Spleen (tissue), 7 donors: ENCODE measurements at regions not wholly inside any gene's neighbourhood (a gene's known extent, or its start where the extent isn't known, plus 50 kb on each side); places are given as distances from the start of the nearest gene placed in this dataset.

Experiments
- CTCF ChIP-seq, 11 experiments: fragments of 200-600 bp in 7 of 11; fragments of 450-650 bp in 4 of 11; sonication (generic) in 4 of 11; IDR thresholded peaks in 8 of 11; conservative IDR thresholded peaks in 3 of 11; 1 replicate in 7 of 11; 2 replicates in 4 of 11; pipeline versions ENCODE4 v1.4.0 to v1.8.0; 2016 to 2021; ENCODE audit warnings: antibody characterized with exemption in 11 of 11, inconsistent platforms in 4 of 11, mild to moderate bottlenecking in 1 of 11
- POLR2A ChIP-seq, 3 donors: fragments of 450-650 bp; IDR thresholded peaks; one replicate each; pipeline ENCODE4 v1.5.1; 2017; ENCODE audit warnings: antibody characterized with exemption in 3 of 3, mild to moderate bottlenecking in 1 of 3
- POLR2AphosphoS5 ChIP-seq, 3 donors: sonication (generic); formaldehyde crosslinking; IDR thresholded peaks; one replicate each; pipeline ENCODE4 v1.5.1; 2017; ENCODE audit warnings: antibody characterized with exemption in 3 of 3
- donor health status: DM: no; HTN: no; CAD: no; lungs with moderate emphysema.
- donor health status: DM: no; HTN: no; CAD: no.
- donor health status: DM: no; HTN: no; CAD: no.

GRCh38 chr4:175418516-175418915, 393.5 kb downstream of the GPM6A start:
- no peak for TF ChIP-seq CTCF (IDR thresholded peaks at IDR 0.05 in 8 of 11, conservative IDR thresholded peaks at IDR 0.05 in 3 of 11)
- TF ChIP-seq POLR2A (IDR thresholded peaks at IDR 0.05) = no peak
- TF ChIP-seq POLR2AphosphoS5 (IDR thresholded peaks at IDR 0.05) = no peak
